Sigmoid colon (tissue), 4 donors: ENCODE measurements at regions not wholly inside any gene's neighbourhood (a gene's known extent, or its start where the extent isn't known, plus 50 kb on each side); places are given as distances from the start of the nearest gene placed in this dataset.

ENCODE experiments used
- EP300 ChIP-seq, 4 donors: sonication (generic); formaldehyde crosslinking; IDR thresholded peaks; one replicate each; pipeline ENCODE4 v1.6.1; 2017; ENCODE audit warnings: antibody characterized with exemption in 4 of 4
- POLR2A ChIP-seq, 2 donors: fragments of 450-650 bp; IDR thresholded peaks; one replicate each; pipeline ENCODE4 v1.6.1; 2016; ENCODE audit warnings: antibody characterized with exemption in 2 of 2, mild to moderate bottlenecking in 2 of 2, moderate library complexity in 2 of 2
- POLR2AphosphoS5 ChIP-seq, 4 donors: sonication (generic); formaldehyde crosslinking; IDR thresholded peaks; one replicate each; pipeline ENCODE4 v1.6.1; 2017; ENCODE audit warnings: antibody characterized with exemption in 4 of 4
- TF ChIP-seq, protein P1 (sequence below), 4 experiments: fragments of 450-650 bp in 3 of 4; fragments of 200-600 bp in 1 of 4; IDR thresholded peaks; one replicate each; pipeline ENCODE4 v1.5.1; 2016 to 2019; ENCODE audit warnings: antibody characterized with exemption in 4 of 4, mild to moderate bottlenecking in 3 of 4, moderate library complexity in 2 of 4

GRCh38 chr13:109389456-109389855 lies 396.9 kb downstream of the IRS2 start:
- TF ChIP-seq, protein P1, sequence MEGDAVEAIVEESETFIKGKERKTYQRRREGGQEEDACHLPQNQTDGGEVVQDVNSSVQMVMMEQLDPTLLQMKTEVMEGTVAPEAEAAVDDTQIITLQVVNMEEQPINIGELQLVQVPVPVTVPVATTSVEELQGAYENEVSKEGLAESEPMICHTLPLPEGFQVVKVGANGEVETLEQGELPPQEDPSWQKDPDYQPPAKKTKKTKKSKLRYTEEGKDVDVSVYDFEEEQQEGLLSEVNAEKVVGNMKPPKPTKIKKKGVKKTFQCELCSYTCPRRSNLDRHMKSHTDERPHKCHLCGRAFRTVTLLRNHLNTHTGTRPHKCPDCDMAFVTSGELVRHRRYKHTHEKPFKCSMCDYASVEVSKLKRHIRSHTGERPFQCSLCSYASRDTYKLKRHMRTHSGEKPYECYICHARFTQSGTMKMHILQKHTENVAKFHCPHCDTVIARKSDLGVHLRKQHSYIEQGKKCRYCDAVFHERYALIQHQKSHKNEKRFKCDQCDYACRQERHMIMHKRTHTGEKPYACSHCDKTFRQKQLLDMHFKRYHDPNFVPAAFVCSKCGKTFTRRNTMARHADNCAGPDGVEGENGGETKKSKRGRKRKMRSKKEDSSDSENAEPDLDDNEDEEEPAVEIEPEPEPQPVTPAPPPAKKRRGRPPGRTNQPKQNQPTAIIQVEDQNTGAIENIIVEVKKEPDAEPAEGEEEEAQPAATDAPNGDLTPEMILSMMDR (IDR thresholded peaks at IDR 0.05) = no peak
- TF ChIP-seq POLR2A (IDR thresholded peaks at IDR 0.05) (no peak), POLR2AphosphoS5 (IDR thresholded peaks at IDR 0.05) (no peak), EP300 (IDR thresholded peaks at IDR 0.05) (no peak)
